SK-N-SH (cell line): ENCODE measurements at regions not wholly inside any gene's neighbourhood (a gene's known extent, or its start where the extent isn't known, plus 50 kb on each side); places are given as distances from the start of the nearest gene placed in this dataset.

Experiments used
- CTCF ChIA-PET: fragments of 300-600, 350-600 bp; formaldehyde crosslinking; extraction: SDS; loops from one replicate; lab custom pipeline; 2021; lab: Yijun Ruan, JAX
- POLR2A ChIA-PET: fragments of 350-600 bp; sonication (Branson Sonifier 250); formaldehyde crosslinking; extraction: SDS; loops from one replicate; lab custom pipeline; 2020; ENCODE audit warnings: antibody characterized with exemption, inconsistent platforms; lab: Yijun Ruan, JAX
- DNase-seq: peaks from one replicate; pipeline ENCODE4 v3.0.0; 2012
- H2AFZ ChIP-seq: fragments of 200-600 bp; sonication (generic); 2 replicates; pipeline ENCODE4 v1.8.1; 2016; ENCODE audit warnings: antibody characterized with exemption, mild to moderate bottlenecking, low read depth
- H3F3A ChIP-seq: fragments of 200-600 bp; sonication (generic); replicated peaks from 2 replicates; pipeline ENCODE3; 2016; ENCODE audit warnings: antibody characterized with exemption, mild to moderate bottlenecking; ENCODE audit not compliant: insufficient read depth
- H3K27ac ChIP-seq, 2 experiments: fragments of 200-500 bp in 1 of 2; fragments of 200-600 bp in 1 of 2; sonication (Bioruptor generic) in 1 of 2; sonication (generic), shearing (Covaris generic) in 1 of 2; 2 replicates each; pipeline versions ENCODE4 v1.5.1 to v1.6.1; 2014 to 2016; ENCODE audit warnings: low read depth in 2 of 2, inconsistent platforms in 1 of 2, low read length in 1 of 2, mild to moderate bottlenecking in 1 of 2, mixed read lengths in 1 of 2
- H3K27me3 ChIP-seq: fragments of 200-600 bp; sonication (generic), shearing (Covaris generic); 2 replicates; pipeline ENCODE4 v1.6.1; 2016; ENCODE audit warnings: mixed run types; ENCODE audit not compliant: insufficient read depth
- H3K36me3 ChIP-seq, 2 experiments: fragments of 200-500 bp in 1 of 2; fragments of 200-600 bp in 1 of 2; sonication (Bioruptor generic) in 1 of 2; sonication (generic) in 1 of 2; replicated peaks in 1 of 2; 2 replicates each; pipeline versions ENCODE3 to v1.5.1; 2014 to 2016; ENCODE audit warnings: low read length in 1 of 2, mild to moderate bottlenecking in 1 of 2; ENCODE audit not compliant: insufficient read depth in 2 of 2, control insufficient read depth in 1 of 2
- H3K4me1 ChIP-seq, 2 experiments: fragments of 200-500 bp in 1 of 2; fragments of 200-600 bp in 1 of 2; sonication (Bioruptor generic) in 1 of 2; sonication (generic), shearing (Covaris generic) in 1 of 2; 2 replicates each; pipeline versions ENCODE4 v1.5.1 to v1.6.1; 2014 to 2016; ENCODE audit warnings: low read depth in 1 of 2, low read length in 1 of 2, mixed run types in 1 of 2; ENCODE audit not compliant: insufficient read depth in 2 of 2, control insufficient read depth in 1 of 2
- H3K4me2 ChIP-seq: fragments of 200-600 bp; sonication (generic), shearing (Covaris generic); 2 replicates; pipeline ENCODE4 v1.6.1; 2017; ENCODE audit warnings: mixed run types
- H3K4me3 ChIP-seq, 2 experiments: fragments of 200-500 bp in 1 of 2; fragments of 200-600 bp in 1 of 2; sonication (Bioruptor generic) in 1 of 2; sonication (generic), shearing (Covaris generic) in 1 of 2; 2 replicates each; pipeline versions ENCODE4 v1.5.1 to v1.8.1; 2014 to 2016; ENCODE audit warnings: low read depth in 2 of 2, inconsistent platforms in 1 of 2, low read length in 1 of 2, mild to moderate bottlenecking in 1 of 2, mixed read lengths in 1 of 2, moderate library complexity in 1 of 2
- H3K79me2 ChIP-seq: fragments of 200-600 bp; sonication (generic); 2 replicates; pipeline ENCODE4 v1.8.1; 2017; ENCODE audit warnings: mild to moderate bottlenecking; ENCODE audit not compliant: insufficient read depth
- H3K9ac ChIP-seq: fragments of 200-600 bp; sonication (generic); 2 replicates; pipeline ENCODE4 v1.6.1; 2017; ENCODE audit warnings: mixed run types
- H3K9me2 ChIP-seq: fragments of 200-600 bp; sonication (generic); 2 replicates; pipeline ENCODE4 v1.6.1; 2017; ENCODE audit warnings: mixed run types
- H3K9me3 ChIP-seq: fragments of 200-600 bp; sonication (generic); 2 replicates; pipeline ENCODE4 v1.6.1; 2017; ENCODE audit warnings: mixed run types, mild to moderate bottlenecking, moderate library complexity
- H4K20me1 ChIP-seq: fragments of 200-600 bp; sonication (generic); 2 replicates; pipeline ENCODE4 v1.6.1; 2017; ENCODE audit warnings: mild to moderate bottlenecking, mixed run types; ENCODE audit not compliant: insufficient read depth
- CTCF ChIP-seq: fragments of 200-600 bp; sonication (generic); IDR thresholded peaks from 2 replicates; pipeline ENCODE4 v1.6.1; 2017; ENCODE audit warnings: antibody characterized with exemption, mild to moderate bottlenecking, moderate library complexity
- ELF1 ChIP-seq: IDR thresholded peaks from 2 replicates; pipeline ENCODE4 v1.4.0; 2012
- EP300 ChIP-seq, 2 experiments: IDR thresholded peaks; 2 replicates each; pipeline versions ENCODE4 v1.4.0 to v1.6.1; 2012; ENCODE audit warnings: borderline replicate concordance in 1 of 2, low read depth in 1 of 2, low read length in 1 of 2
- FOSL2 ChIP-seq: IDR thresholded peaks from 2 replicates; pipeline ENCODE4 v1.4.0; 2012; ENCODE audit warnings: low read depth, mild to moderate bottlenecking, moderate library complexity, borderline replicate concordance
- FOXJ3 ChIP-seq: sonication (generic); formaldehyde crosslinking; IDR thresholded peaks from 2 replicates; pipeline ENCODE4 v1.5.1; 2020; ENCODE audit warnings: mild to moderate bottlenecking, missing genetic modification reagents
- FOXM1 ChIP-seq: IDR thresholded peaks from 2 replicates; pipeline ENCODE4 v1.4.0; 2012; ENCODE audit warnings: low read depth, mild to moderate bottlenecking
- GABPA ChIP-seq: IDR thresholded peaks from 2 replicates; pipeline ENCODE4 v1.4.0; 2012; ENCODE audit warnings: low read depth, mild to moderate bottlenecking
- JUND ChIP-seq: IDR thresholded peaks from 2 replicates; pipeline ENCODE4 v1.4.0; 2012
- MXI1 ChIP-seq: IDR thresholded peaks from 2 replicates; pipeline ENCODE4 v1.6.1; 2012; ENCODE audit warnings: mild to moderate bottlenecking, low read depth, low read length, improper control_type of control experiment
- NRF1 ChIP-seq: IDR thresholded peaks from 2 replicates; pipeline ENCODE4 v1.6.1; 2012; ENCODE audit warnings: low read depth, mild to moderate bottlenecking, low read length
- PBX3 ChIP-seq: IDR thresholded peaks from 2 replicates; pipeline ENCODE4; 2012
- POLR2AphosphoS5 ChIP-seq: IDR thresholded peaks from 2 replicates; pipeline ENCODE4 v1.6.1; 2012; ENCODE audit warnings: low read depth, low read length
- RFX5 ChIP-seq: IDR thresholded peaks from 2 replicates; pipeline ENCODE4 v1.6.1; 2012; ENCODE audit warnings: mild to moderate bottlenecking, improper control_type of control experiment, low read length
- SIN3A ChIP-seq: IDR thresholded peaks from 2 replicates; pipeline ENCODE4 v1.6.1; 2012; ENCODE audit warnings: low read depth, mild to moderate bottlenecking, low read length, moderate library complexity, borderline replicate concordance
- SMC3 ChIP-seq: IDR thresholded peaks from 2 replicates; pipeline ENCODE4 v1.6.1; 2012; ENCODE audit warnings: low read depth, low read length, improper control_type of control experiment
- TAF1 ChIP-seq: IDR thresholded peaks from 2 replicates; pipeline ENCODE4 v1.6.1; 2012; ENCODE audit warnings: low read depth, mild to moderate bottlenecking, low read length, moderate library complexity, borderline replicate concordance
- TCF12 ChIP-seq: IDR thresholded peaks from 2 replicates; pipeline ENCODE4 v1.4.0; 2012
- TEAD4 ChIP-seq: IDR thresholded peaks from 2 replicates; pipeline ENCODE4 v1.4.0; 2012; ENCODE audit warnings: mild to moderate bottlenecking, borderline replicate concordance; ENCODE audit not compliant: insufficient read depth
- USF1 ChIP-seq: IDR thresholded peaks from 2 replicates; pipeline ENCODE4 v1.4.0; 2012; ENCODE audit warnings: low read depth, borderline replicate concordance
- ZBTB33 ChIP-seq: IDR thresholded peaks from 2 replicates; pipeline ENCODE4 v1.4.0; 2012; ENCODE audit warnings: low read depth, borderline replicate concordance
- WGBS: methylation state at CpG from one replicate; pipeline ENCODE4 v1.1.6; 2017; ENCODE audit warnings: low lambda C conversion rate; 5-methylcytosine and 5-hydroxymethylcytosine counted together

- DNase-seq = no peak
- no peaks in the 10 kb centered on the region for H3K79me2 ChIP-seq
- H3K9me3 ChIP-seq = no peaks in the 10 kb centered on the region
- CTCF ChIA-PET = no interaction called here
- no peak overlapping the region for H3K27ac ChIP-seq
- H3K4me1 ChIP-seq = peaks cover 0 to 6% of the 10 kb centered on the region in 2 experiments; a peak in 1 of 4 replicates
- no peak overlapping the region for H3K4me2 ChIP-seq
- no peaks in the 10 kb centered on the region for H3K27me3 ChIP-seq
- no peaks in the 10 kb centered on the region for H4K20me1 ChIP-seq
- H3K4me3 ChIP-seq = no peak overlapping the region
- TF ChIP-seq FOXJ3 (CRISPR knock-in tag) (no peak), MXI1 (no peak), RFX5 (no peak), FOXM1 (no peak), EP300 (IDR thresholded peaks at IDR 0.05; ENCODE audit: borderline replicate concordance in 1 of 2, low read depth in 1 of 2, low read length in 1 of 2) (no peak), JUND (no peak), TCF12 (no peak), PBX3 (no peak), SMC3 (no peak)
- H2AFZ ChIP-seq = no peak overlapping the region
- H3K9me2 ChIP-seq = no peaks in the 10 kb centered on the region
- H3K9ac ChIP-seq = no peak overlapping the region
- H3F3A ChIP-seq = no peaks in the 10 kb centered on the region
- no peaks in the 10 kb centered on the region for H3K36me3 ChIP-seq
- 81% methylated on average over 16 of the region's 20 CpGs for WGBS
- POLR2A ChIA-PET = no interaction called here
Measured at GRCh38 chr6:166870602-166871208, 85.6 kb downstream of the RNASET2 start.

- no peaks in the 10 kb centered on the region for H3K79me2 ChIP-seq
- H3K27ac ChIP-seq = no peak overlapping the region
- H3K4me2 ChIP-seq = no peak overlapping the region
- no peaks in the 10 kb centered on the region for H3K36me3 ChIP-seq
- 65% methylated on average over 9 of the region's 19 CpGs for WGBS
- H3K27me3 ChIP-seq = peaks cover 28% of the 10 kb centered on the region; the same call in 1 of the 2 replicates
- H3K9ac ChIP-seq = no peak overlapping the region
- DNase-seq = no peak
- ChIA-PET POLR2A (no interaction called here), CTCF (interaction anchor here (1.3 to 1.8 kb wide), 4 partner anchors 15 to 275 kb away, joined by 3 to 10 read pairs (median 4); no protein-coding TSS in a partner anchor)
- H4K20me1 ChIP-seq = no peaks in the 10 kb centered on the region
- H3K9me3 ChIP-seq = no peaks in the 10 kb centered on the region
- H3F3A ChIP-seq = no peaks in the 10 kb centered on the region
- peaks cover 0 to 6% of the 10 kb centered on the region in 2 experiments; a peak in 1 of 4 replicates for H3K4me1 ChIP-seq
- no peak overlapping the region for H3K4me3 ChIP-seq
- no peaks in the 10 kb centered on the region for H3K9me2 ChIP-seq
- H2AFZ ChIP-seq = no peak overlapping the region
- no peak for TF ChIP-seq PBX3
- no peak for TF ChIP-seq TEAD4
- no peak for TF ChIP-seq GABPA
- no peak for TF ChIP-seq FOSL2
- TF ChIP-seq TAF1 = no peak
- TF ChIP-seq ELF1 = no peak
- TF ChIP-seq SIN3A = no peak
- TF ChIP-seq RFX5 = no peak
- TF ChIP-seq JUND = no peak
- TF ChIP-seq NRF1 = no peak
- TF ChIP-seq ZBTB33 = no peak
- no peak for TF ChIP-seq POLR2AphosphoS5
- no peak for TF ChIP-seq USF1
- TF ChIP-seq FOXJ3 (CRISPR knock-in tag) = no peak
- TF ChIP-seq CTCF = no peak
- TF ChIP-seq EP300 (IDR thresholded peaks at IDR 0.05; ENCODE audit: borderline replicate concordance in 1 of 2, low read depth in 1 of 2, low read length in 1 of 2) = no peak
Measured at GRCh38 chr6:166866839-166867637, 89.3 kb downstream of the RNASET2 start.
